Breast epithelium (tissue), 4 donors: ENCODE measurements at regions not wholly inside any gene's neighbourhood (a gene's known extent, or its start where the extent isn't known, plus 50 kb on each side); places are given as distances from the start of the nearest gene placed in this dataset.
"Not testable (repeated sequence)": the region's sequence is repeated elsewhere in the genome, so short reads cannot be mapped to it uniquely, and the experiment has no call there.

Experiments used
- DNase-seq, 2 donors: peaks; one replicate each; pipeline ENCODE4 v3.0.0-alpha.2; 2019; ENCODE audit warnings: low spot score in 2 of 2
- H3K27ac ChIP-seq, 2 donors: fragments of 200-600 bp; sonication (generic) in 1 of 2; one replicate each; pipeline ENCODE4 v1.5.1; 2016 to 2019; ENCODE audit warnings: mild to moderate bottlenecking in 1 of 2
- H3K27me3 ChIP-seq, 2 donors: fragments of 200-600 bp; sonication (generic) in 1 of 2; one replicate each; pipeline versions ENCODE4 v1.5.1 to v1.6.0; 2017 to 2019; ENCODE audit warnings: control low read depth in 1 of 2, mild to moderate bottlenecking in 1 of 2
- H3K36me3 ChIP-seq: fragments of 200-600 bp; one replicate; pipeline ENCODE4 v1.5.1; 2019
- H3K4me1 ChIP-seq, 2 donors: fragments of 200-600 bp; sonication (generic); one replicate each; pipeline ENCODE4 v1.5.1; 2016 to 2019; ENCODE audit warnings: control low read depth in 1 of 2
- H3K4me3 ChIP-seq, 3 donors: fragments of 200-600 bp; sonication (generic); 1 replicate in 2 of 3; 2 replicates in 1 of 3; pipeline ENCODE4 v1.5.1; 2016 to 2019; ENCODE audit warnings: mild to moderate bottlenecking in 3 of 3, moderate library complexity in 2 of 3
- H3K9me3 ChIP-seq, 2 donors: fragments of 200-600 bp; sonication (generic) in 1 of 2; one replicate each; pipeline ENCODE4 v1.5.1; 2016 to 2019; ENCODE audit warnings: control low read depth in 1 of 2
- POLR2A ChIP-seq: fragments of 450-650 bp; IDR thresholded peaks from one replicate; pipeline ENCODE4 v1.6.1; 2016; ENCODE audit warnings: antibody characterized with exemption, mild to moderate bottlenecking, moderate library complexity
- POLR2AphosphoS5 ChIP-seq, 3 donors: sonication (generic); formaldehyde crosslinking; IDR thresholded peaks; one replicate each; pipeline ENCODE4 v1.6.1; 2017; ENCODE audit warnings: antibody characterized with exemption in 3 of 3
- intact Hi-C: fragments of 100-400 bp; cut with DNase I; formaldehyde crosslinking; loops from one replicate; pipeline ENCODE4 v1.15.1; 2023; ENCODE audit warnings: low total_unique reads
- TF ChIP-seq, protein P1 (sequence below), 3 donors: fragments of 450-650 bp; IDR thresholded peaks; one replicate each; pipeline ENCODE4 v1.5.1; 2016 to 2017; ENCODE audit warnings: antibody characterized with exemption in 3 of 3, mild to moderate bottlenecking in 3 of 3, moderate library complexity in 3 of 3

DNA sequence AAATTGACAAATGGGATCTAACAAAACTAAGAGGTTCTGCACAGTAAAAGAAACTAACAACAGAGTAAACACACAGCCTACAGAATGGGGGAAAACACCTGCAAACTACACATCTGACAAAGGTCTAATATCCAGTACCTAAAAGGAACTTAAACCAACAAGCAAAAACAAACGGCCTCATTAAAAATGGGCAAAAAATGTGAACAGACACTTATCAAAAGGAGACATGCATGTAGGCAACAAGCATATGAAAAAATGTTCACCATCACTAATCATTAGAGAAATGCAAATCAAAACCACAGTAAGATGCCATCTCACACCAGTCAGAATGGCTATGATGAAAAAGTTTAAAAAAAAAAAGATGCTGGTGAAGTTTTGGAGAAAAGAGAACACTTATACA is 197.4 kb downstream of the KBTBD2 start:
- no peaks in the 10 kb centered on the region for H3K27me3 ChIP-seq
- no peaks in the 10 kb centered on the region for H3K9me3 ChIP-seq
- no peak overlapping the region for H3K4me3 ChIP-seq
- H3K27ac ChIP-seq, result no peak overlapping the region
- DNase-seq, result no peak
- TF ChIP-seq, protein P1, sequence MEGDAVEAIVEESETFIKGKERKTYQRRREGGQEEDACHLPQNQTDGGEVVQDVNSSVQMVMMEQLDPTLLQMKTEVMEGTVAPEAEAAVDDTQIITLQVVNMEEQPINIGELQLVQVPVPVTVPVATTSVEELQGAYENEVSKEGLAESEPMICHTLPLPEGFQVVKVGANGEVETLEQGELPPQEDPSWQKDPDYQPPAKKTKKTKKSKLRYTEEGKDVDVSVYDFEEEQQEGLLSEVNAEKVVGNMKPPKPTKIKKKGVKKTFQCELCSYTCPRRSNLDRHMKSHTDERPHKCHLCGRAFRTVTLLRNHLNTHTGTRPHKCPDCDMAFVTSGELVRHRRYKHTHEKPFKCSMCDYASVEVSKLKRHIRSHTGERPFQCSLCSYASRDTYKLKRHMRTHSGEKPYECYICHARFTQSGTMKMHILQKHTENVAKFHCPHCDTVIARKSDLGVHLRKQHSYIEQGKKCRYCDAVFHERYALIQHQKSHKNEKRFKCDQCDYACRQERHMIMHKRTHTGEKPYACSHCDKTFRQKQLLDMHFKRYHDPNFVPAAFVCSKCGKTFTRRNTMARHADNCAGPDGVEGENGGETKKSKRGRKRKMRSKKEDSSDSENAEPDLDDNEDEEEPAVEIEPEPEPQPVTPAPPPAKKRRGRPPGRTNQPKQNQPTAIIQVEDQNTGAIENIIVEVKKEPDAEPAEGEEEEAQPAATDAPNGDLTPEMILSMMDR (IDR thresholded peaks at IDR 0.05), result no peak
- TF ChIP-seq POLR2A (no peak), POLR2AphosphoS5 (IDR thresholded peaks at IDR 0.05) (no peak)
- no peaks in the 10 kb centered on the region for H3K4me1 ChIP-seq
- no peaks in the 10 kb centered on the region for H3K36me3 ChIP-seq
- intact Hi-C loops, result no loop called here

DNA sequence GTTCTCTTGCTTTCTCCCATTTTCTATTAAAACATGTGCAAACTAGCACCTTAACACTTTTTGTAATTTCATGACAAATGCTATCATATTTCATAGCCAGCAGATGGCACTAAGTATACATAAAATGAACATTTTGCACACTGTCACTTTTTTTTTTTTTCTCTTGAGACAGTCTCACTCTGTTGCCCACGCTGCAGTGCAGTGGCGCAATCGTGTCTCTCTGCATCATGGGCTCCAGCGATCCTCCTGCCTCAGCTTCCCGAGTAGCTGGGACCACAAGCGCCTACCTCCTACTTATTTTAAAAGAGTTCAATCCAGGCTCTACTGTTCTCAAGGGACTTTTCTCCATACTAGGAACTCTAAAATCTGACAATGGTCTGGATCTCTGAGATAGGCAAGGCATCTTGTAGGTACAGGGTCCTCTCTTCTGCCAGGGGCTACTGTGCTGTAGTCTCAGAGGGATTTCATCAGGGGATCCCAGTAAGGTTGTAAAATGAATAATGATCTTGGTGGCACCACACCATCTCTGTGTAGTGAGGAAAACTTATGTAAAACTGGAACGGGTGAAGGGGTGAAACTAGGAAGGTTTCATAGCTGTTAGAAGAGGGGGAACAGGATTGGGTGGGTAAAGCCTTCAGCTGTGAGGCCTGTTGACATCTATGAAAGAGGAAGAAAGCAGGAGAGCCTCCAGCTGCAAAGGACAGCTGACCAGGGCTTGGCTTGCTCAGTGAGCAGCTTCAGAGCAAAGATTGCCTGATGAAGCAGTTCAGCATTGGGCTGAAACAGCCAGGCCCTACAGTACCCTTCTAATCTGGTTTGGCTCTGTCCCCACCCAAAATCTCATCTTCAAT is 196.9 kb downstream of the AVL9 start:
- H3K4me1 ChIP-seq, H3K27me3 ChIP-seq, H3K36me3 ChIP-seq, intact Hi-C loops, H3K27ac ChIP-seq, DNase-seq, H3K9me3 ChIP-seq: not testable (repeated sequence)
- peak overlapping the region in 1 of 3 donors; percentile 15 for H3K4me3 ChIP-seq

DNA sequence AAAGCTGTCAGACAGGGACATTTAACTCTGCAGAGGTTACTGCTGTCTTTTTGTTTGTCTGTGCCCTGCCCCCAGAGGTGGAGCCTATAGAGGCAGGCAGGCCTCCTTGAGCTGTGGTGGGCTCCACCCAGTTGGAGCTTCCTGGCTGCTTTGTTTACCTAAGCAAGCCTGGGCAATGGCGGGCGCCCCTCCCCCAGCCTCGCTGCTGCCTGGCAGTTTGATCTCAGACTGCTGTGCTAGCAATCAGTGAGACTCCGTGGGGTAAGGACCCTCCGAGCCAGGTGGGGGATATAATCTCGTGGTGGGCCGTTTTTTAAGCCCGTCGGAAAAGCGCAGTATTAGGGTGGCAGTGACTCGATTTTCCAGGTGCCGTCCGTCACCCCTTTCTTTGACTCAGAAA is 192.8 kb downstream of the AVL9 start:
- H3K27me3 ChIP-seq, DNase-seq, H3K4me1 ChIP-seq, H3K9me3 ChIP-seq, H3K36me3 ChIP-seq, H3K4me3 ChIP-seq, H3K27ac ChIP-seq, intact Hi-C loops: not testable (repeated sequence)

DNA sequence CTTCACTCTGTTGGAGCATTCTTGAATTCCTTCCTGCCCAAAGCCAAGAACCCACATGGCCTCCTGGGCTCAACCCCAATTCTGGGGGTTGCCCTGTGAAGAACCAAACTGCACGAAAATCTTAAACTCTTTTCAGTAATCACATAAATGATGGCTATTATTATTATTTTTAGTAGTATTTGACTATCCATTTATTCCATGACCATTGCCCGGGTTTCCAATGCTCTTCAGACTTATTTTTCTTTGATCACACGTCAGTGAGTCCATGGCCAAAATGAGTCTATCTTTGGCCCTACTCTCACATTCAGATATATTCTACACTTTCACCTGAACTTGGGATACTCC is 185.9 kb downstream of the AVL9 start:
- H3K27me3 ChIP-seq, result no peaks in the 10 kb centered on the region
- no peaks in the 10 kb centered on the region for H3K9me3 ChIP-seq
- H3K4me1 ChIP-seq, result no peaks in the 10 kb centered on the region
- intact Hi-C loops, result no loop called here
- no peak for TF ChIP-seq POLR2AphosphoS5 (IDR thresholded peaks at IDR 0.05)
- TF ChIP-seq, protein P1 (IDR thresholded peaks at IDR 0.05), result no peak
- no peaks in the 10 kb centered on the region for H3K36me3 ChIP-seq
- H3K27ac ChIP-seq, result peak overlapping the region; percentile 69 to 78
- H3K4me3 ChIP-seq, result no peak overlapping the region
- DNase-seq, result no peak

DNA sequence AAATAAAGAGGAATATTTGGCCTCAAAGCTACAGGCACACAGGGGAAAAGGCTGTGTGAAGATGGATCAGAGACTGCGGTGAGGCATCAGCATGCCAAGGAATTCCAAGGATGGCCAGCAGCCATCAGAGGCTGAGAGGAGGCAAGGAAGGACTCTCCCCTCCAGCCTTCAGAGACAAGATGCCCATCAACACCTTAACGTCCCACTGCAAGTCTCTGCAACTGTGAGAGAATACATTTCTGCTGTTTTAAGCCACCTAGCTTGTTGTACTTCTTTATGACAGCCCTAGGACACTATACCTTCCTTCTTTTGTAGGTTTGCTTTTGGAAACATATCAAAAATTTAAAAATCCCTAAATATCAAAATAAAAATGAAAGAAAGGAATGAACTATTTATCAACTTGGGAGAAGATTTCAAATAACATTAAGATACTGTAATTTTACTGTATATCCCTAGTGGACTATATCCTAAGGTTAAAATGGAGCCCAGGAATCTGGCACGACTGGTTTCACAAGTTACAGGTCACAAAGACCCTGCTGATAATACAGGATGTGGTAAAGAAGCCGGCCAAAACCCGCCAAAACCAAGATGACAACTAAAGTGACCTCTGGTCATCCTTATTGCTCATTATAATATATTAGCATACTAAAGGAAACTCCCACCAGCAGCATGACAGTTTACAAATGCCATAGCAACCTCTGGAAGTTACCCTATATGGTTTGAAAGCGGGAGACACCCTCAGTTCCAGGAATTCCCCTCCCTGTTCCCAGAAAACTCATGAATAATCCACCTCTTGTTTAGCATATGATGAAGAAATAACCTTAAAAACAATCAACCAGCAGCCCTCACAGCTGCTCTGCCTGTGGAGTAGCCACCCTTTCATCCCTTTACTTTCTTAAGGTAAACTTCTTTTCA is 185.2 kb downstream of the AVL9 start:
- intact Hi-C loops, result no loop called here
- Histone ChIP-seq H3K36me3 (no peaks in the 10 kb centered on the region), H3K27ac (peak overlapping the region; percentile 69 to 78), H3K9me3 (no peaks in the 10 kb centered on the region), H3K27me3 (no peaks in the 10 kb centered on the region), H3K4me1 (no peaks in the 10 kb centered on the region), H3K4me3 (no peak overlapping the region)
- TF ChIP-seq, protein P1 (IDR thresholded peaks at IDR 0.05), result no peak
- TF ChIP-seq POLR2AphosphoS5 (IDR thresholded peaks at IDR 0.05), result peak in 1 of 3 donors; percentile 26
- DNase-seq, result peak in 1 of 2 donors; percentile 80

DNA sequence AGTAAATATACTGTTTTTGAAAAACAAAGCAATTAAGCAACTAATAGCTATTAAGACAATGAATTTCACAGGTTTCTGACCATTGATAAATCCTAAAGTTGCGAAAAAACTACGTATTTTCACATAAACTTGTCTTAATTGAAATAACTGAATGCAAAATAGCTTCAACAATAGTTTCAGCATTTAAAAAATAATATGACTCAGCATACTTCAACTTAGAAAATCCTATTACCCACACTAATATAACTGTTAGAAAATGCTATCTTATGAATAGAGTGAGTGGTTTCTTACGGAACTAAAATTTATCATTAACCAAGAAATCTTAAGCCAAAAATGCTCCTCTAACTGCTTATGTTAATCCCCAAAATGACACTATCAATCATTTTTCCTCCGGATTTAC is 183.9 kb downstream of the AVL9 start:
- no peaks in the 10 kb centered on the region for H3K27me3 ChIP-seq
- H3K9me3 ChIP-seq, result no peaks in the 10 kb centered on the region
- TF ChIP-seq POLR2A, result no peak
- TF ChIP-seq, protein P1 (IDR thresholded peaks at IDR 0.05), result no peak
- TF ChIP-seq POLR2AphosphoS5 (IDR thresholded peaks at IDR 0.05), result no peak
- no peaks in the 10 kb centered on the region for H3K36me3 ChIP-seq
- H3K4me1 ChIP-seq, result no peaks in the 10 kb centered on the region
- no peak overlapping the region for H3K4me3 ChIP-seq
- intact Hi-C loops, result no loop called here
- DNase-seq, result no peak
- peak overlapping the region; percentile 69 to 78 for H3K27ac ChIP-seq
